ENCODE measurements at regions not wholly inside any gene's neighbourhood (a gene's known extent, or its start where the extent isn't known, plus 50 kb on each side); places are given as distances from the start of the nearest gene placed in this dataset.

DNA sequence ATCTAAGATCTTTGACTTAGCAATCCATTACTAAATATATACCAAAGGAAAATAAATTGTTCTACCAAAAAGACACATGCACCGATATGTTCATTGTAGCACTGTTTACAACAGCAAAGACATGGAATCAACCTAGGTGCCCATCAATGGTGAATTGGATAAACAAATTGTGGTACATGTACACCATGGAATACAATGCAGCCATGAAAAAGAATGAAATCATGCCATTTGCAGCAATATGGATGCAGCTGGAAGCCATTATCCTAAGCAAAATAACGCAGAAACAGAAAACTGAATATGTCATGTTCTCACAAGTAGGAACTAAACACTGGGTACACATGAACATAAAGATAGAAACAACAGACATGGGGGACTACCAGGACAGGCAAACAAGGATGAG lies 589.5 kb downstream of the IRX1 start:
- TF ChIP-seq, protein P1, sequence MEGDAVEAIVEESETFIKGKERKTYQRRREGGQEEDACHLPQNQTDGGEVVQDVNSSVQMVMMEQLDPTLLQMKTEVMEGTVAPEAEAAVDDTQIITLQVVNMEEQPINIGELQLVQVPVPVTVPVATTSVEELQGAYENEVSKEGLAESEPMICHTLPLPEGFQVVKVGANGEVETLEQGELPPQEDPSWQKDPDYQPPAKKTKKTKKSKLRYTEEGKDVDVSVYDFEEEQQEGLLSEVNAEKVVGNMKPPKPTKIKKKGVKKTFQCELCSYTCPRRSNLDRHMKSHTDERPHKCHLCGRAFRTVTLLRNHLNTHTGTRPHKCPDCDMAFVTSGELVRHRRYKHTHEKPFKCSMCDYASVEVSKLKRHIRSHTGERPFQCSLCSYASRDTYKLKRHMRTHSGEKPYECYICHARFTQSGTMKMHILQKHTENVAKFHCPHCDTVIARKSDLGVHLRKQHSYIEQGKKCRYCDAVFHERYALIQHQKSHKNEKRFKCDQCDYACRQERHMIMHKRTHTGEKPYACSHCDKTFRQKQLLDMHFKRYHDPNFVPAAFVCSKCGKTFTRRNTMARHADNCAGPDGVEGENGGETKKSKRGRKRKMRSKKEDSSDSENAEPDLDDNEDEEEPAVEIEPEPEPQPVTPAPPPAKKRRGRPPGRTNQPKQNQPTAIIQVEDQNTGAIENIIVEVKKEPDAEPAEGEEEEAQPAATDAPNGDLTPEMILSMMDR (IDR thresholded peaks at IDR 0.05) = no peak
- no peak for TF ChIP-seq EP300 (IDR thresholded peaks at IDR 0.05)
